Activated naive CD4-positive, alpha-beta T cell (primary cell): ENCODE measurements at regions not wholly inside any gene's neighbourhood (a gene's known extent, or its start where the extent isn't known, plus 50 kb on each side); places are given as distances from the start of the nearest gene placed in this dataset.
"Not testable (repeated sequence)": the region's sequence is repeated elsewhere in the genome, so short reads cannot be mapped to it uniquely, and the experiment has no call there.

Source experiments
- DNase-seq, 4 experiments: peaks; one replicate each; lab custom pipeline; 2025; lab: John Stamatoyannopoulos, UW

DNA sequence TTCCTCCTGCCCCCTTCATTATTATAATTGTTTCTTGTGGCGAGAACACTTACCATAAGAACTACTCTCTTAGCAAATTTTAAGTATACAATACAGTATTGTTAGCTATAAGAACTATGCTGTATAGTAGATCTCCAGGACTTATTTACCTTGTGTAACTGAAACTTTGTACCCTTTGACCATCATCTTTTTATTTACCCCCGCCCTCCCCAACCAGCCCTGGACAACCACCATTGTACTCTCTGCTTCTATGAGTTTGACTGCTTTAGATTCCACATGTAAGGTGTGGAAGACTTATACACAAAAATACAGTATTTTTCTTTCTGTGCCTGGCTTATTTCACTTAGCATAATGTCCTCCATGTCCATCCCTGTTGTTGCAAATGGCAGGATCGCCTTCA, 161.1 kb downstream of the PHF8 start:
- DNase-seq: no peak

DNA sequence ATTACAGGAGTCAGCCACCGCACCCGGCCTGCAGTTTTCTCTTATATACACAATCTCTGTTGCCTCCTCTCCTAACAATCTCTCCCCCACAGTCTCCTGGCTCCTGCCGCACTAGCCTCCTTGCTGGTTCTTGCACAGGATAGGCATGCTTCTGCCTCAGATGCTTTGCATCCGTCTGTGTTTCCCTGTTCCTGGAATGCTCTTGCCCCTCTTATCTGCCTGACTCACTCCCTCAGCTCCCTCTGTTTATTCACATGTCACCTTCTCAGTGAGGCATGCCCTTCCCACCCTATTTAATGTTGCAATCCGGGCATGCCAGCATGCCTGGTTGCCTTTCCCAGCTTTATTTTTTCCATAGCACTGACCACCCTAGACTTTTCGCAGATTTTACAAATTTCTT, 161.9 kb downstream of the PHF8 start:
- no peak for DNase-seq

DNA sequence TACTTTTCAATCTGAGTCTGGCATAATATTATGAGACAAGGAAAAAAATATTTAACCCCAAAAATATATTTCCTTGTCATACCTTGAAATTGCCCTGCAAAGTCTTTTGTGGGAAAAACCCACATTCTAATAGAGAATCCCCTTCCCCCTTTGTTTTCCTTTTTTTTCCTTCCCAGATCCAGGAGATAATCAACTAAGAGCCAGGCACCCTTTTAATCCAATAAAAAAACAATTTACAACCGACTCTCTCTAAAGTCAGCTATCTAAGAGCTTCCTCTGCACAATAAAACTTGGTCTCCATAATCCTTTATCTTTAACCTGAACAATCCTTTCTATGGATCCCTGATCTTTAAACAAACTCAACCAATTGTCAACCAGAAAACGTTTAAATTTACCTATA, 163.5 kb downstream of the PHF8 start:
- DNase-seq: not testable (repeated sequence)

DNA sequence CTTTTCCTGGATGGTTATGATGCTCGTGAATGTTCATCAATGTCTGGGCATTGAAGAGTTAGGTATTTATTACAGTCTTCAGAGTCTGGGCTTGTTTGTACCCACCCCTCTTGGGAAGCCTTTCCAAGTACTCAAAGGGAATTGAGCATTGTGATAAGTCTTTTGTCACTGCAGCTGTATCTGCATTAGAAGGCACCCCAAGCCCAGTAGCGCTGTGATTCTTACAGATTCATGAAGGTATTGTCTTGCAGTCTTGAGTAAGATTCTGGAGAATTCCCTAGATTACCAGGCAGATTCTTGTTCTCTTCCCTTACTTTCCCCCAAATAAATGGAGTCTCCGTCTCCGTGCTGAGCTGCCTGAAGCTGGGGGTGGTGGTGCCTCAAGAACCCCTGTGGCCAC, 173.4 kb upstream of the HUWE1 start:
- DNase-seq: no peak

DNA sequence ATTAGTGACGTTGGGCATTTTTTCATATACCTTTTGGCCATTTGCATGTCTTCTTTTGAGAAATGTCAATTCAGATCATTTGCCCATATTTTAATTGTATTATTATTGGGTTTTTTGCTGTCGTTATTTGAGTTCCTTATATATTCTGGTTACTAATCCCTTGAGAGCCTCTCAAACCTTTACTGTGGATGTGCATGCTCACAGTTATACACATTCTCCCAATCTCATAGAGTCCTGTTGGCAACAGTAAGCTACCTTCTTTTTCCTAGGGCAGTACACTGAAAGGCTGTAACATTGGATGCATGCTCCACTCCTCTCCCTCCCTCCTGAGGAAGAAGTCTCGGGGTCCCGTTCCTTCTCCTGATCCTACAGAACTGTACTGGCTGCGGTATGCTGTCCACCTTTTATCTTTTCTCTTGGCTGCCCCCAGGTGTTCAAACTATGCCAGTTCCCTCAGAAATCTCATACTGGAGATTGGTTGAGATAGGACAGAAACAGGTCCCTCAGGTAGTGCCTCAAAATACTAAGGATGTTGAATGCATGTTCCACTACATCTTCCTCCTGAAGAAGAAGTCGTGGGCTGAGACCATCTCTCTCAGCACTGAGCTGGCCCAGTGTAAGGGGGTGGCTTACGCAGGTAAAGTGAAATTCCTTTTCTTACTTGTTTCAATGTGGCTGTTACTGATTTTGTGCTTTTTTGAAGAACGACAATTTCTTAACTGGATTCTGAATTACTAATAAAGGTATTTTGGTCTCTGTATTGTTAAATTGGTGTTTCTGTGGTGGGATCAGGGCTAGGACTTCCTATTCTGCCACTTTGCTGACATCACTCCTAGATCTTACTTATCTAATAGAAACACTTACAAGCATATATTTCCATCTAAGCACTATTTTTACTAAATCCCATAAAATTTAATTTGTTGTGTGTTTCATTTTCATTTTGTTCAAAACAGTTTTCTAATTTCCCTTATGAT, 145.4 kb upstream of the HUWE1 start:
- DNase-seq: peak in 1 of 4 experiments; percentile 1

DNA sequence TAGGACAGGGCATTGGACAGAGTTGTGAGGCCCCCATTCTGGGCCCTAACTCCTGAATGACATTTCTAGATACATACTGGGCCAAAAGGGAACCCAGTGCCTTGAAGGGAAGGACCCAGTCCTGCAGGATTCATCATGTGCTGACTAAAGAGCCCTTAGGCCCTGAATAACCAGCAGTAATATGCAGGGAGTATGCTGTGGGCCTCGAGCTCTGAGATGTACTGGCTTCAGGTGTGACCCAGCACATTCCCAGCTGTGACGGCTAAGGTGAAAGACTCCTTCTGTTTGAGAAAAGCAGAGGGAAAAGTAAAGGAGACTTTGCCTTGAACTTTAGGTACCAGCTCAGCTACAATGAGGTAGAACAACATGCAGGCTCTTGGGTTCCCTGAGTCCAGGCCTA, 138.2 kb upstream of the HUWE1 start:
- no peak for DNase-seq

DNA sequence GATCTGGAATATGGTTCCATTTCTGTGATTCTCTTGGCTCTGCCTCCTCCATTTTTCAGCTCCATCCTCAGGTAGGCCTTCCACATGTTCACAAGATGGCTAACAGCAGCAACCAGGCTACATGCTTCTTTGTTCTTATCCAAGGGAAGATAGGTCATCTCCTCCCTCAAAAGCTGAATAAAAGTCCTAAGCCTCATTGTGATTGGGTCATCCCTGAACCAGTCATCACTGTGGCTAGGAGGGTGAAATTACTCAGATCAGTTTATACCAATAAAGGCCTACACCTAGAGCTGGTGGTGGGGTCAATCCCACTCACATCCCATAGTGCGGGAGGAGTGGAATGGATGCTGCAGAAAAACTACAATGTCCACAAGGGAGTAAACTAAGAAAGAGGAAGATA, 131.6 kb upstream of the HUWE1 start:
- not testable (repeated sequence) for DNase-seq

DNA sequence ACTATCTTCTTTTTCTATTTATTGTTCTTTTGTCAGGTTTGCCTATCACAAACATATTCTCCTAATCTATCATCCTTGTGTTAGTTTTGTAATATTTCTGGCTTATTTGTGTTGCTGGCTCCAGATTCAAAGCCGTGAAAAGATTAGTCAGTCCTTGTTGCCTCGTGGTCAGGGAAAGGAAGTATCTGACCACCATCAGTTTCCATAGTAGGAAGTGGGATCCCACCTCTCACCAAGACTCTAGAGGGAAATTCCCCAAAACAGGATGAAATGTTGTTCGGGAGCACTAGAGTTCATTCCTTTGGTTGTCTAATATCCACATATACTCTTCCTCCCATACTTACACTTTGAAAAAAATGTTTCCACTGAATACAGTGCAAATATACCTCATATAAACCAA, 131.0 kb upstream of the HUWE1 start:
- DNase-seq: no peak

DNA sequence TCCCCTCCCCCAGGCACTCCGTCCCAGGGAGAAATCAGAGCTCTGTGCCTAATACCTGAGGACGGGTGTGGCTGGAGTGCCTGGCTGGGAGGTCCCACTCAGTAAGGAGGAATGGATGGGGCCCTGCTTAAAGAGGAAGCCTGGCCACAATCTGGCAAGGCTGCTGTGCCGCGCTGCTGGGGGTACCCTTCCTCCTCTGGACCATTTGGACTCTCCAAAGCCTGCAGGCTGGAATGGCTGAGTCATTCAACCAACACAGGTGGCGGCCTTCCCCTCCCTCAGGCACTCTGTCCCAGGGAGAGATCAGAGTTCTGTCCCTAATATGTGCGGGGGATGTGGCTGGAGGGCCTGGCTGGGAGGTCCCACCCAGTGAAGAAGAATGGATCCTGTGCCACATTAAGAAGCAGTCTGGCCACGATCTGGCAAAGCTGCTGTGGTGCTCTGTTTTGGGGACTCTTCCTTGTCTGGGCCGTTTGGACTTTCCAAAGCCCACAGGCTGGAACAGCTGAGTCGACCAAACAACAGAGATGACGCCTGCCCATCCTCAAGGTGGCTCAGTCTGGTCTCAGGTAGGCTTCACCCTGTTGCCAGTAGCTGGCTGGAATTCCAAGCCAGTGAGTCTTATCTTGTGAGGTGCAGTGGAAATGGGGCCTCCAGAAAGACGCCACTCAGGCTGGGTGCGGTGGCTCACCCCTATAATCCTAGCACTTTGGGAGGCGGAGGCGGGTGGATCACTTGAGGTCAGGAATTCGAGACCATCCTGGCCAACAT, 127.3 kb upstream of the HUWE1 start:
- no peak for DNase-seq

DNA sequence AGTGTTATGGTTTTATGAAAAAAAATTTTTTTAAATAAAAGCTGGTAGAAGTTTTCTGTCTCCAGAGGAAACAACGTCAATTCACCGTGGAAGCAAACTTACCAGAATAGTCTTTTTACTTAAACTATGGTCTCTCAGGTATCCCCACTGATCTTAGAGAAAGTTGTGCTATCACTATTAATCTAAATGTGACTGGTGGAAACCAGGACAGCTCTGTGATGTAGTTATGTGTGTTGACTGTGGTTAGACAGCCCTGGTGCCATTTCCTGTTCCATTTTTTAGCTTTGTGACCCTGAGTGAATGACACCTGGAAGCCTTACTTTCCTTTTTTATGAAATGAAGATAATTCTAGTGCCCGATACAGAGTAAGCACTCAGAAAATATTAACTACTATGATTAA, 111.8 kb upstream of the HUWE1 start:
- DNase-seq: no peak

DNA sequence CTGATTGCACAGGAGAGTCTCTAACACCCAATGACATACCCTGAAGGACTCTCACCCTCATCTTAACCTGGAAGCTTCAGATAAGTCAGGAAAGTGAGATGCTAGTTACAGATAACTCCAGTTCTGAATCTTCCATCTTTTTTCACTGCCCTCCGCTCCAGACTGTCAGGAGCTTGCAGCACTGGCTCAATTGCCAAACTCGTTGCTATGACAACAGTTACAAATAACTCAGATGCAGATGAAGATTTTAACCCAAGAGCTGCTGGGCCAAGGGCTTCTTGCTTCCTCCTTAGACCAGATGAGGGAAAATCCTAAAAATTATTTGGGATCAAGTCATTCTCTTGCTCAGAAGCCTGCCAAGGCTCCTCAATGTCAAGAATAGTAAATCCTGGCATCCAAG, 109.1 kb upstream of the HUWE1 start:
- no peak for DNase-seq

DNA sequence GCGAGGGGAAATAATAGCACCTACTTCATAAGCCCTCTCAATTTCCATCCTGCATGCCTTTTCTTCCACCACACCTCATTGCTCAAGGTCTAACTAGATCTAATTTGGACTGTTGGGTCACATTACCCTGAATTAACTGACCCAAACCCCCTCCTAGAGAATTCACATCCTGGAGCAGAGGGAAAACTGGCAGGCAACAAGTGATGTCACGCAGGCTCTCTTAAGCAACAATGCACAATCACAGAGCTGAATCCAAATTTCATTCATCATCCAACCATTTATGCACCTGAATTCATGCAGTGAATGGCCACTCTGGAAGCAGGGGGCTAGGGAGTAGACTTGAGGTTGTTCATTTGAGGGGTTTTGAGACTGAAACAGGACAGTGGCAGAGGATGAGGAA, 107.7 kb upstream of the HUWE1 start:
- DNase-seq: no peak

DNA sequence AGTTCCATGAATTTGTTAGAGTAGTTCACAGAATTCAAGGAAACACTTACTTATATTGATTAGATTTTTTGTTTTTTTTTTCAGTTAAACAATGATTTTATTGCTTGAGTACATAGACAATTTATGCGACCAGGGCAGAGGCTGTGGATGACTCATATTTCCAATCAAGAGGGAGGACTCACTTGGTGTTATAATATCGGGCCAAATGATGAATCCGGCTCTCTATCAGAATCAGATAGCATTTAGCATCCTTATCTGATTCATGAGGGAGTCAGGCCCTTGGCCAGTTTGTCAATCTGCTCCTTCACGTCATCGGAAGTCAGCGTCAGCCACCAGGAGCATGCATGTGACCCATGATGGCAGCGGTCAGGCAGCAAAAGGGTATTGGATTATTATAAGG, 82.3 kb upstream of the HUWE1 start:
- no peak for DNase-seq

DNA sequence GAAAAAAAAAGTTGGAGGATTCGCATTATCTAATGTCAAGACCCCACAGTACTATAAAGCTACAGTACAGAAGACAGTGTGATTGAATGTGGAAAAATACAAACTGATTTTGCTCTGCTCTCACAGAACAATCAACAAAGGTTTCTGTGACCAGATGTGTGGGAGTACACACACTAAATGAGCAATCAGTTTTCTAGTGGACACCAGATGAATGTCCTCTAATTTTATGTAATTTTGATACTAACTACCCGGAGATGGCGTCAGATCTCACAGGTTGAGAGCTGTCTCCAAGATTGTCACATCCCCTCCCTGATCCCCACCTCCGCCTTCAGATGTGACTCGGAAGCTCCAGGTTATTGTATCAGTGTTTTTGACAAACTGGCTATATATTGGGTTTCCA, 81.9 kb upstream of the HUWE1 start:
- no peak for DNase-seq

DNA sequence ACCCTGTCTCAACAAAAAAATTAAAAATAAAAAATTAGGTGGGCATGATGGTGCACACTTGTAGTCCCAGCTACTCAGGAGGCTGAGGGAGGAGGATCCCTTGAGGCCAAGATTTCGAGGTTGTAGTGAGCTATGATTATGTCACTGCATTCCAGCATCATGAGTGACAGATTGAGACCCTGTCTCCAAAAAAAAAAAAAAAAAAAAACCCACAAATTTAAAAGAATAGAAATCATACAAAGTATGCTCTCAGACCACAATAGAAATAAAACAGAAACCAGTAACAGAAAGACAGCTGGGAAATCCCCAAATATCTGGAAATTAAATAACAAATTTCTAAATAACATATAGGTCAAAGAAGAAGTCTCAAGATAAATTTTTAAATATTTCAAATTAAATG, 81.0 kb upstream of the HUWE1 start:
- no peak for DNase-seq

DNA sequence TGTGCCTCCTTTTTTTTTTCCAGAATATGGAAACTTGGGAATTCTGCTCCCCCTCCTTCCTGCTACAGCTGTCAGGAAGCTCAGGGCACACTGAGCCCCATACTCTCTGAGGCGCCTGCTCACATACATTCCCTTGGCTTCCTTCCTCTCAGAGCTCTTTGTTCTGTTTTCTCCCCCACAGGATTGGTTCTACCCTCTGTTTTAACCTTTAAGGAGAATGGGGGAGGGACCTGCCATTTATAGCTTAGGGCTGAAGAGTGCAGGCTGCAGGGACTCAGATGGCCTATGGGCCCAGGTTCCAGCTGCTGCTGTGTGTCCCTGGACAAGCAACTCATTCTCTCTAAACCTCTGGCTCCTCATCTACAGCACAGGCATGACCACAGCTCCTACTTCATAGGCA, 70.7 kb upstream of the HUWE1 start:
- not testable (repeated sequence) for DNase-seq

DNA sequence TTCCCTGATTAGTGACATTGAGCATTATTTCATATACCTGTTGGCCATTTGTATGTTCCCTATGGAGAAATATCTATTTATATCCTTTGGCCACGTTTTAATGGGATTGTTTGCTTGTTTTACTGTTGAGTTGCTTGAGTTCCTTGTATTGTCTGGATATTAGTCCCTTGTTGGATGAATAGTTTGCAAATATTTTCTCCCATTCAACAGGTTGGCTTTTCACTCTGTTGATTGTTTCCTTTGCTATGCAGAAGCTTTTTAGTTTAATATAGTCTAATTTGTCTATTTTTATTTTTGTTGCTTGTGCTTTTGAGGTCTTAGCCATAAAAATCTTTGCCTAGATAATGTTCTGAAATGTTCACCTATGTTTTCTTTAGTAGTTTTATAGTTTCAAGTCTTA, 60.2 kb upstream of the HUWE1 start:
- no peak for DNase-seq

DNA sequence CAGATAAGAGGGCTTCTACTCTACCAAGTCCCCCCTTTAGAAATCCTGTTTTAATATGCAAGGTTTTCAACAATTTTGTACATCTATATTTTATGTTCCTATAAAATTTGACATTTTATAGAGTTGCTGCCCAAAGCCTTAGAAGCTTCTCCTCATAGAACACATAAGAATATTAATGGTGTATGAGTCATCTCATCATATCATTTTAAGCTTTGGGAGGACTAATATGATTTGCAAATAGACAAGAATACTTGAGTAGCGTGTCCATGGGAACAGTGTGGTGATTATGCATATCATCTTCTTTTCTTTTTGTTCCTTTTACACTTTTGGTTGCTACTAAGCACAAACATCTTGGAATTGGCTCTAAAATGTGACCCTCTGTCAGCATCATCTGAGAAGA, 56.7 kb upstream of the HUWE1 start:
- no peak for DNase-seq

DNA sequence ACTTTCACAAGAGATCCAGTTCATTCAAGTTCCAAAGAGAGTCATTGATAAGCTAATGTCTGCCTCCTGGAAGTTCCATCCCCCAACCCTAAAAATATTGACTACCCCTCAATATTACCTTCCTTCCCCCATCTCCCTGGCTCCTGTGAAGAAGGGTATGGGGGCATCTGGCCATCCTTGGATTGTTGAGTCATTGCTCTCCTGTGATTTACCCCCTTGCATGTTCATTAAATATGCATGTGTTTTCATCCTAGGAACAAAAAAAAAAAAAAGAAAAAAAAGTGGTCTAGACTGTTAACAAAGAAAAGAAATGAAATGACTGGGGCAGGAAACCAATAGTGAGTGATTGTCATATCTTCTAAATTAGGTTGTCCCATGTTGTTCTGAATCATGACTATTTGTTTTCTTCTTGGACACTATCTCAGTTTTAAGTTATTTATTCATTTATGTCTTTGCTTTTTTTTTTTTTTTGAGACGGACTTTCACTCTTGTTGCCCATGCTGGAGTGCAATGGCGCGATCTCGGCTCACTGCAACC, 51.9 kb upstream of the HUWE1 start:
- no peak for DNase-seq
